ENCODE measurements at regions not wholly inside any gene's neighbourhood (a gene's known extent, or its start where the extent isn't known, plus 50 kb on each side); places are given as distances from the start of the nearest gene placed in this dataset.

DNA sequence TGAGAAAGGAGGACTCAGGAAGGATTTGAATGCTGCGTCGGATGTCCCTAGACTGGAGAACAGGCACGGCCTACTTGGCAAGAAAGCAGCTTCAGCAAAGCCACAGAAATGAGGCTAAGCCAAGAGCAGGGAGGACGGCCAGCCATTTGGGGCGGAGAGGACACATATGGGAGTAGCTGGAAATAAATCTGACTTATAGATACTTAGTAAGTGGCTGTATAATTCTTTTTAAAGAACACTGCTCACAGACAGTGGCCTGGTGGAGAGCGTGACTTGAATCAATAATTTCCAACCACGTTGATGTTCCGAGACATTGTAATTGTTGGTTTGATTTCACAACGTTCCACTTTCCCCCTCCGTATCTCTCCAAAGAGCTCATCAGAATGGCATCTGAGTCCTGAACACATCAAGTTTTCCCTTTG lies 67.7 kb upstream of the JCAD start:
- TF ChIP-seq EZH2phosphoT487 (IDR thresholded peaks at IDR 0.05) = no peak
- TF ChIP-seq, protein P1, sequence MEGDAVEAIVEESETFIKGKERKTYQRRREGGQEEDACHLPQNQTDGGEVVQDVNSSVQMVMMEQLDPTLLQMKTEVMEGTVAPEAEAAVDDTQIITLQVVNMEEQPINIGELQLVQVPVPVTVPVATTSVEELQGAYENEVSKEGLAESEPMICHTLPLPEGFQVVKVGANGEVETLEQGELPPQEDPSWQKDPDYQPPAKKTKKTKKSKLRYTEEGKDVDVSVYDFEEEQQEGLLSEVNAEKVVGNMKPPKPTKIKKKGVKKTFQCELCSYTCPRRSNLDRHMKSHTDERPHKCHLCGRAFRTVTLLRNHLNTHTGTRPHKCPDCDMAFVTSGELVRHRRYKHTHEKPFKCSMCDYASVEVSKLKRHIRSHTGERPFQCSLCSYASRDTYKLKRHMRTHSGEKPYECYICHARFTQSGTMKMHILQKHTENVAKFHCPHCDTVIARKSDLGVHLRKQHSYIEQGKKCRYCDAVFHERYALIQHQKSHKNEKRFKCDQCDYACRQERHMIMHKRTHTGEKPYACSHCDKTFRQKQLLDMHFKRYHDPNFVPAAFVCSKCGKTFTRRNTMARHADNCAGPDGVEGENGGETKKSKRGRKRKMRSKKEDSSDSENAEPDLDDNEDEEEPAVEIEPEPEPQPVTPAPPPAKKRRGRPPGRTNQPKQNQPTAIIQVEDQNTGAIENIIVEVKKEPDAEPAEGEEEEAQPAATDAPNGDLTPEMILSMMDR (IDR thresholded peaks at IDR 0.05) = no peak
